ENCODE measurements at regions not wholly inside any gene's neighbourhood (a gene's known extent, or its start where the extent isn't known, plus 50 kb on each side); places are given as distances from the start of the nearest gene placed in this dataset.

DNA sequence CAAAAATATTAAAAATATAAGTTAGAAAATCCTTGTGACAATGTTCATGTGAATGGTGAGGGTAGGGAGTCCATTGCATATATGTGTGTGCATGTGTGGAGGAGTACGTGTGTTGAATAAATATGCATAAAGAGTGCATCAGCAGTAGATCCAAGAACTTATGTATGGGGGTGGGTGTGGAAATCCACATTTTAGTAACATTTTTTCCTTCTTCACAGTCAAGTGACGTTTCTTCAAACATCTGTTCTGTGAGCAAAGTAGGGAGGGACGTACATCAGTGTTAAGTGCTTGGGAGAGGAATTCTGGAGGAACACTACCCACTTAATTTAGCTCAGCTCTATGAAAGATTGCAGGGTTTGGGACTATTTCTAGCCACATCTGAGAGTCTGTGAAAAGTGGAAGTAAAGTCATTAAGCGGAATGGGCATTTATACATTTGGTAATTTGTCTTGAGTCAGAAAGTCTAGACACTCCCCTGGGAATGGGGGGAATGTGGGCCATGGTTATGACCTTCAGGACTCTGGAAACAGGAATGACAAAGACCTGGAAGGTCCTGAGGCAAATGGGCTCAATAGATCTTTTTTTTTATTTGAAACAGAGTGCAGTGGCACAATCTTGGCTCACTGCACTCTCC lies 156.4 kb upstream of the PLXNC1 start:
- no CpG with 5 or more reads among the region's 4 CpGs for whole genome bisulfite sequencing (ENCODE audit: extremely low coverage, insufficient read length, low lambda C conversion rate)
- H3K27me3 ChIP-seq (ENCODE audit: insufficient read depth, low read length) = no peaks in the 10 kb centered on the region
- no peak overlapping the region for H3T11ph ChIP-seq (ENCODE audit: low read length)
- no peak overlapping the region for H3K18ac ChIP-seq (ENCODE audit: insufficient read length, low read depth, low read length)
- Mint-ChIP-seq H3K36me3 (ENCODE audit: insufficient read depth in 1 of 3, low read depth in 3 of 3) (no peaks in the 10 kb centered on the region), H3K27me3 (ENCODE audit: low read depth) (no peaks in the 10 kb centered on the region; the same call in none of the 2 replicates), H3K4me1 (peaks cover 9 to 10% of the 10 kb centered on the region in 2 experiments), H3K27ac (no peak overlapping the region), H3K4me3 (no peak overlapping the region), H3K9me3 (peaks cover 0 to 2% of the 10 kb centered on the region in 2 experiments; a peak in 2 of 5 replicates)
- no peak for DNase-seq
- H4K5ac ChIP-seq (ENCODE audit: insufficient read length, low read depth, low read length) = no peak overlapping the region
- no peak overlapping the region for H2AK5ac ChIP-seq (ENCODE audit: insufficient read length, low read length)
- H2BK12ac ChIP-seq (ENCODE audit: insufficient read length, low read depth, low read length) = no peak overlapping the region
- H4K91ac ChIP-seq (ENCODE audit: insufficient read length, low read depth, low read length) = no peak overlapping the region
- H2BK5ac ChIP-seq (ENCODE audit: insufficient read length, low read length) = no peak overlapping the region
- no peak overlapping the region for H3K23ac ChIP-seq (ENCODE audit: insufficient read length, low read depth, low read length)
- no peak overlapping the region for H3K4me2 ChIP-seq (ENCODE audit: insufficient read depth, insufficient read length, low read length)
- no peaks in the 10 kb centered on the region for H3K79me1 ChIP-seq (ENCODE audit: insufficient read depth, low read depth, low read length, poor library complexity, severe bottlenecking)
- no peaks in the 10 kb centered on the region for H3K9me3 ChIP-seq (ENCODE audit: control insufficient read depth, low read depth, low read length)
- H2BK20ac ChIP-seq (ENCODE audit: low read depth, low read length, poor library complexity, severe bottlenecking) = no peak overlapping the region
- no peak overlapping the region for H2BK120ac ChIP-seq (ENCODE audit: low read depth, low read length, poor library complexity, severe bottlenecking)
- no peak overlapping the region for H2AFZ ChIP-seq (ENCODE audit: low read length)
- H4K20me1 ChIP-seq (ENCODE audit: control insufficient read depth, insufficient read depth, insufficient read length) = no peaks in the 10 kb centered on the region
- no peak overlapping the region for H4K8ac ChIP-seq (replicated peaks; ENCODE audit: insufficient read length, low read depth, low read length)
- H3K4me1 ChIP-seq (ENCODE audit: insufficient read depth, low read length) = no peaks in the 10 kb centered on the region
- H2BK15ac ChIP-seq (ENCODE audit: low read depth, low read length) = no peak overlapping the region
- H3K9ac ChIP-seq (ENCODE audit: extremely low read depth, insufficient read length, low read length) = no peak overlapping the region
- TF ChIP-seq CTCF (conservative IDR thresholded peaks at IDR 0.05) = no peak
- no peak overlapping the region for H3K27ac ChIP-seq (ENCODE audit: insufficient read length, low read depth, low read length)
- no peaks in the 10 kb centered on the region for H3K23me2 ChIP-seq (ENCODE audit: insufficient read length, low read depth, low read length, poor library complexity, severe bottlenecking)
- no peaks in the 10 kb centered on the region for H3K79me2 ChIP-seq (ENCODE audit: insufficient read depth, low read length)
- H3K56ac ChIP-seq (ENCODE audit: insufficient read length, low read depth, low read length) = no peak overlapping the region
- H3K4ac ChIP-seq (ENCODE audit: low read depth, low read length) = no peak overlapping the region
- no peak overlapping the region for H3K14ac ChIP-seq (ENCODE audit: insufficient read depth, low read length)

Measured in H9 (cell line).